OCI-LY3 (cell line): ENCODE measurements at regions not wholly inside any gene's neighbourhood (a gene's known extent, or its start where the extent isn't known, plus 50 kb on each side); places are given as distances from the start of the nearest gene placed in this dataset.

Experiments used
- CTCF ChIP-seq: fragments of 200-600, 300-600 bp; sonication (generic); IDR thresholded peaks from 2 replicates; pipeline ENCODE4 v1.5.1; 2014; ENCODE audit warnings: antibody characterized with exemption, low read length, low read depth
- EZH2phosphoT487 ChIP-seq: fragments of 200-600 bp; shearing (Covaris generic); IDR thresholded peaks from 2 replicates; pipeline ENCODE4 v1.6.1; 2018; ENCODE audit warnings: antibody characterized with exemption, mixed run types, low read depth

GRCh38 chr4:177921715-177922114 lies 479.5 kb upstream of the AGA start:
- TF ChIP-seq CTCF (no peak), EZH2phosphoT487 (no peak)
